H1 (cell line): ENCODE measurements at regions not wholly inside any gene's neighbourhood (a gene's known extent, or its start where the extent isn't known, plus 50 kb on each side); places are given as distances from the start of the nearest gene placed in this dataset.

ENCODE experiments used
- CEBPB ChIP-seq: IDR thresholded peaks from 2 replicates; pipeline ENCODE4 v1.6.1; 2012; ENCODE audit warnings: low read depth, low read length
- CHD7 ChIP-seq: fragments of 300-600 bp; sonication (generic); IDR thresholded peaks from 2 replicates; pipeline ENCODE4 v1.7.1; 2012; ENCODE audit warnings: low read length, moderate library complexity, mild to moderate bottlenecking, inconsistent platforms; ENCODE audit not compliant: insufficient replicate concordance
- CTCF ChIP-seq, 3 experiments: IDR thresholded peaks; 1 replicate in 2 of 3; 2 replicates in 1 of 3; pipeline versions ENCODE4 v1.5.1 to v1.6.1; 2011; ENCODE audit warnings: low read length in 3 of 3, mild to moderate bottlenecking in 3 of 3, inconsistent platforms in 2 of 3, low read depth in 1 of 3, moderate library complexity in 1 of 3; ENCODE audit not compliant: insufficient read depth in 1 of 3; ENCODE audit errors: control extremely low read depth in 1 of 3
- E2F6 ChIP-seq: IDR thresholded peaks from 2 replicates; pipeline ENCODE4 v1.6.1; 2012; ENCODE audit warnings: inconsistent platforms
- EZH2 ChIP-seq: fragments of 200-600 bp; sonication (generic); IDR thresholded peaks from 2 replicates; pipeline ENCODE4 v1.7.1; 2012; ENCODE audit warnings: low read depth, mild to moderate bottlenecking, moderate library complexity, low read length, inconsistent platforms; ENCODE audit not compliant: severe bottlenecking
- JUND ChIP-seq: IDR thresholded peaks from 2 replicates; pipeline ENCODE4 v1.6.1; 2011; ENCODE audit warnings: mild to moderate bottlenecking, improper control_type of control experiment, low read length
- KDM1A ChIP-seq: fragments of 200-600, 300-600 bp; sonication (generic); IDR thresholded peaks from 2 replicates; pipeline ENCODE4 v1.7.1; 2016; ENCODE audit warnings: mild to moderate bottlenecking, low read length, borderline replicate concordance
- NRF1 ChIP-seq: IDR thresholded peaks from 2 replicates; pipeline ENCODE4 v1.6.1; 2011; ENCODE audit warnings: mild to moderate bottlenecking, low read depth, low read length, improper control_type of control experiment
- POLR2A ChIP-seq, 2 experiments: IDR thresholded peaks; 1 replicate in 1 of 2; 2 replicates in 1 of 2; pipeline ENCODE4 v1.6.1; 2011; ENCODE audit warnings: low read depth in 2 of 2, low read length in 2 of 2, mild to moderate bottlenecking in 2 of 2; ENCODE audit errors: control extremely low read depth in 1 of 2
- SRF ChIP-seq: IDR thresholded peaks from 2 replicates; pipeline ENCODE4 v1.6.1; 2011; ENCODE audit warnings: mild to moderate bottlenecking, low read depth, low read length, moderate library complexity
- SUZ12 ChIP-seq: fragments of 200-600 bp; sonication (generic); IDR thresholded peaks from 2 replicates; pipeline ENCODE4 v1.6.1; 2012; ENCODE audit warnings: mild to moderate bottlenecking, inconsistent platforms, low read length, moderate library complexity, mixed read lengths

GRCh38 chr6:5936631-5937030 lies 70.1 kb downstream of the NRN1 start:
- TF ChIP-seq CTCF (IDR thresholded peaks at IDR 0.05; ENCODE audit: control extremely low read depth in 1 of 3, insufficient read depth in 1 of 3, low read depth in 1 of 3, low read length in 3 of 3): no peak
- no peak for TF ChIP-seq SRF
- TF ChIP-seq POLR2A (IDR thresholded peaks at IDR 0.05; ENCODE audit: control extremely low read depth in 1 of 2, low read depth in 2 of 2, low read length in 2 of 2): no peak
- TF ChIP-seq SUZ12: no peak
- no peak for TF ChIP-seq E2F6
- no peak for TF ChIP-seq EZH2
- no peak for TF ChIP-seq CHD7
- no peak for TF ChIP-seq NRF1
- TF ChIP-seq KDM1A: no peak
- TF ChIP-seq CEBPB: no peak
- no peak for TF ChIP-seq JUND
